WERI-Rb-1 (cell line): ENCODE measurements at regions not wholly inside any gene's neighbourhood (a gene's known extent, or its start where the extent isn't known, plus 50 kb on each side); places are given as distances from the start of the nearest gene placed in this dataset.
"Not testable (repeated sequence)": the region's sequence is repeated elsewhere in the genome, so short reads cannot be mapped to it uniquely, and the experiment has no call there.

ENCODE experiments used
- DNase-seq: peaks from one replicate; pipeline ENCODE4 v3.0.0-alpha.2; 2020
- H3K27ac ChIP-seq: fragments of 250-450 bp; sonication (Bioruptor Pico); 2 replicates; pipeline ENCODE4 v1.5.1; 2020; ENCODE audit warnings: mild to moderate bottlenecking, moderate library complexity
- H3K27me3 ChIP-seq: fragments of 250-450 bp; sonication (Bioruptor Pico); 2 replicates; pipeline ENCODE4 v1.5.1; 2021; ENCODE audit warnings: mild to moderate bottlenecking, low read depth, moderate library complexity; ENCODE audit not compliant: insufficient read depth, severe bottlenecking
- H3K36me3 ChIP-seq: fragments of 250-450 bp; sonication (Bioruptor Pico); 2 replicates; pipeline ENCODE4 v1.5.1; 2020; ENCODE audit warnings: mild to moderate bottlenecking, moderate library complexity
- H3K4me3 ChIP-seq: 2 replicates; pipeline ENCODE4 v1.5.1; 2011; ENCODE audit warnings: low read depth, mild to moderate bottlenecking, control low read depth, low read length
- H3K9me3 ChIP-seq: fragments of 250-450 bp; sonication (Bioruptor Pico); 2 replicates; pipeline ENCODE4 v1.5.1; 2021; ENCODE audit warnings: mild to moderate bottlenecking, moderate library complexity; ENCODE audit not compliant: severe bottlenecking
- TF ChIP-seq, protein P1 (sequence below): IDR thresholded peaks from 2 replicates; pipeline ENCODE4 v1.5.1; 2011; ENCODE audit warnings: low read depth, mild to moderate bottlenecking, control low read depth, inconsistent platforms, low read length

DNA sequence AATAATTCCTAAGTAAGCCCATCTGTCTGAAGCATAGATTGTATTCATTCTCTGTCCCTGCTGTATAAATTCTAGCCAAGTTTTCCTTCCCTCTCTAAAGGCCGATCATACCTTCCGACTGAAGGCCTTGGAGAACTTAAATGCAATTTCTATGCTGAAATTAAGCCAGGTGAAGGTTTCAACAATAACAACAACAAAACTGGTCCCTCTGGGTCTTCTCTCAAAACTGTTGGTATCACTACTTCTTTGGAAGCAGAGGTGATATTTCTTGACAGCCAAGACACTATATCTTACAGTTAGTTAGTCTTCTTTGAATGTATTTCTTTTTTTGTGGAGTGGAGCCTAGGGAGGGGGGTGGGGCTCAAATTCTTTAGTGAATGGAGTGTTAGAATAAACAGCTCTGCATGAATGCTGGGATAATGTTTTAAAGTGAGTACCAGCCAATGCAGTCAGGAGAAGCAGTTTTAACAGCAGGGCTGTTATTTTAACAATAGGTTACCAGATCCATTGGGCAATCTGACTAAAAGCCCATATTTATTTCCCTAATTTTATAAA is 508.9 kb downstream of the EBF1 start:
- no peak for DNase-seq
- Histone ChIP-seq H3K27me3 (no peaks in the 10 kb centered on the region), H3K27ac (no peak overlapping the region)

DNA sequence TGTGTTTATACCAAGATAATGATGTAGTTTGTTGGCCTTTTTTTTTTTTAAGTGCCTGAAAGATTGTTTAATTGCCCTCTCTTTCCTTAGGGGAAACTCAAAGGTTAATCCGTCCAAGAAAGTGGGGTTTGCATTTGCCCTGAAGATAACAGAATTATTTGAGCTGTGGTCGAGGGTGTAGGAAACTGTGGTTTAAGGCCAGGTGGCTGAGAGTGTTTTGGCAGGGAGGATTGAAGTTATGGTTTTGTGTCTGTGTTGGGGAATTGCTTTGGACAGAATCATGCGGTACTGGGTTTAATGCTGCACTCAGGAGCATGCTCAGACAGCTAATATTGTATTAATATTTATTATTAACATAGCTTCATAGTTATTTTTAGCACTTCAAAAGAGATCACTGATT is 509.8 kb downstream of the EBF1 start:
- no peak for DNase-seq
- no peaks in the 10 kb centered on the region for H3K27me3 ChIP-seq

More for the DNA sequence above, 508.9 kb downstream of the EBF1 start:
- TF ChIP-seq, protein P1, sequence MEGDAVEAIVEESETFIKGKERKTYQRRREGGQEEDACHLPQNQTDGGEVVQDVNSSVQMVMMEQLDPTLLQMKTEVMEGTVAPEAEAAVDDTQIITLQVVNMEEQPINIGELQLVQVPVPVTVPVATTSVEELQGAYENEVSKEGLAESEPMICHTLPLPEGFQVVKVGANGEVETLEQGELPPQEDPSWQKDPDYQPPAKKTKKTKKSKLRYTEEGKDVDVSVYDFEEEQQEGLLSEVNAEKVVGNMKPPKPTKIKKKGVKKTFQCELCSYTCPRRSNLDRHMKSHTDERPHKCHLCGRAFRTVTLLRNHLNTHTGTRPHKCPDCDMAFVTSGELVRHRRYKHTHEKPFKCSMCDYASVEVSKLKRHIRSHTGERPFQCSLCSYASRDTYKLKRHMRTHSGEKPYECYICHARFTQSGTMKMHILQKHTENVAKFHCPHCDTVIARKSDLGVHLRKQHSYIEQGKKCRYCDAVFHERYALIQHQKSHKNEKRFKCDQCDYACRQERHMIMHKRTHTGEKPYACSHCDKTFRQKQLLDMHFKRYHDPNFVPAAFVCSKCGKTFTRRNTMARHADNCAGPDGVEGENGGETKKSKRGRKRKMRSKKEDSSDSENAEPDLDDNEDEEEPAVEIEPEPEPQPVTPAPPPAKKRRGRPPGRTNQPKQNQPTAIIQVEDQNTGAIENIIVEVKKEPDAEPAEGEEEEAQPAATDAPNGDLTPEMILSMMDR: no peak
- H3K9me3 ChIP-seq: no peaks in the 10 kb centered on the region
- no peak overlapping the region for H3K4me3 ChIP-seq
- no peaks in the 10 kb centered on the region for H3K36me3 ChIP-seq

DNA sequence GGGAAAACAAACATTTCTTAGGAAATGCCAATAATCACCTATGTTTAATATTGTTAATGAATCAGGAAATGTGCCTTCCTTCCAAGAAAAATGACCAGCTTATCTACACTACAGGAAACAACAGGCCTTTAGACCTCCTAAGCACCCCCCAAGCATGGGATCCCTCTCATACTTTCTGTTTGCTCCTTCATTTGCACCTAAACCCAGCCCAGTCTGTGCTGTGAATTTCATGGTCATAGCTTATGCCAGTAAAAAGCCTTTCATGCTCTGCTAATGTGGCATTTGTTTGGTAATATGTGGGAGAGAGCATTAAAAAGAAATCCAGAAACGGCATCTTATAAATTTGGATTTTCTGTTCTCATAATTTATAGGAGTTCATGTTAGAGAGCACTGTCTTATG is 511.1 kb downstream of the EBF1 start:
- TF ChIP-seq, protein P1: no peak
- Histone ChIP-seq H3K27ac (no peak overlapping the region), H3K4me3 (no peak overlapping the region), H3K36me3 (no peaks in the 10 kb centered on the region), H3K27me3 (no peaks in the 10 kb centered on the region), H3K9me3 (no peaks in the 10 kb centered on the region)
- no peak for DNase-seq

More for the DNA sequence above, 509.8 kb downstream of the EBF1 start:
- no peaks in the 10 kb centered on the region for H3K9me3 ChIP-seq
- TF ChIP-seq, protein P1: no peak
- no peak overlapping the region for H3K4me3 ChIP-seq
- H3K27ac ChIP-seq: no peak overlapping the region
- no peaks in the 10 kb centered on the region for H3K36me3 ChIP-seq

DNA sequence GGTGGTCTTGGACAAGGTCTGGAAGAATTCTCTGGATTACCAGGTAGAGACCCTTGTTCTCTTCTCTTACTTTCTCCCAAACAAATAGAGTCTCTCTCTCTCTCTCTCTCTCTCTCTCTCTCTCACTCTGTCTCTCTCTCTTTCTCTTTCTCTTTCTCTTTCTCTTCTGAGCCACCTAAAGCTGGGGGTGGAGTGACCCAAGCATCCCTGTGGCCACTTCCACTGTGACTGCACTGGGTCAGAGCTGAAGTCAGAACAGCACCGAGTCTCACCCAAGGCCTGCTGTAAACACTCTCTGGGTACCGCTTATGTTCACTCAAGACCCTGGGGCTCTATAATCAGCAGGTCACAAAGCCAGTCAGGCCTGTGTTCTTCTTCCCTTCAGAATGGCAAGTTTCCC is 513.7 kb downstream of the EBF1 start:
- H3K9me3 ChIP-seq: no peaks in the 10 kb centered on the region
- DNase-seq: no peak

DNA sequence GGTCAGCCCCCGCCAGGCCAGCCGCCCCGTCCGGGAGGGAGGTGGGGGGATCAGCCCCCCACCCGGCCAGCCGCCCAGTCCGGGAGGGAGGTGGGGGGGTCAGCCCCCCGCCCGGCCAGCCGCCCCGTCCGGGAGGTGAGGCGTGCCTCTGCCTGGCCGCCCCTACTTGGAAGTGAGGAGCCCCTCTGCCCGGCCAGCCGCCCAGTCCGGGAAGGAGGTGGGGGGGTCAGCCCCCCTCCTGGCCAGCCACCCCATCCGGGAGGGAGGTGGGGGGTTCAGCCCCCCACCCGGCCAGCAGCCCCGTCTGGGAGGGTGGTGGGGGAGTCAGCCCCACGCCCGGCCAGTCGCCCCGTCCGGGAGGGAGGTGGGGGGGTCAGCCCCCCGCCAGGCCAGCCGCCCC is 517.0 kb downstream of the EBF1 start:
- H3K9me3 ChIP-seq, H3K4me3 ChIP-seq, H3K36me3 ChIP-seq, DNase-seq, H3K27me3 ChIP-seq, H3K27ac ChIP-seq: not testable (repeated sequence)

More for the DNA sequence above, 513.7 kb downstream of the EBF1 start:
- Histone ChIP-seq H3K4me3 (no peak overlapping the region), H3K36me3 (no peaks in the 10 kb centered on the region), H3K27me3 (no peaks in the 10 kb centered on the region), H3K27ac (no peak overlapping the region)
- TF ChIP-seq, protein P1: no peak

DNA sequence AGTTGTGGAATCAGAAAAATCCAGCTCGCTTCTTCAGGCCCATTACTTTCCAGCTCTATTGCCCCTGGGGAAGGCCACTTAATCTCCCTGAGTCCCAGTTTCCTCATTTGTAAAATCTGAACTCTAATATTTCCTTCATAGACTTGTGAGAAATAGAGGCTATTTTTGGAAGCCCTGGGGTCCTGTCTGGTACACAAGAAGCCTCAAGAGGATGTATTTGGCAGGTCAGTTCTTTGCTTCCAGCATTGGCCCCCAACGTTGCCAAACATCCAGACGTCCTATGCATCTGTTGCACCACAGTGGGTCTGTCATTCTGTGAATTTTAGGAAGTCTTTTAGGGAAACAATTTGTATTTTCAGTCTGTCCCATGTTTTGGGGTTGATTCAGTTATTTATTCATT is 525.9 kb downstream of the EBF1 start:
- TF ChIP-seq, protein P1: no peak
- Histone ChIP-seq H3K27me3 (no peaks in the 10 kb centered on the region), H3K4me3 (no peak overlapping the region), H3K36me3 (no peaks in the 10 kb centered on the region), H3K27ac (no peak overlapping the region), H3K9me3 (peaks cover 2% of the 10 kb centered on the region)
- DNase-seq: no peak
